B cell (primary cell): ENCODE measurements at regions not wholly inside any gene's neighbourhood (a gene's known extent, or its start where the extent isn't known, plus 50 kb on each side); places are given as distances from the start of the nearest gene placed in this dataset.
A peak's percentile ranks its signal among the peaks of the same experiment; 100 is the strongest.

ENCODE experiments used
- ATAC-seq: fragments of 200-7000 bp; cut with Tn5 transposase; one replicate; pipeline ENCODE4 v1.10.0; 2021; ENCODE audit warnings: low read depth, mild to moderate bottlenecking, moderate number of reproducible peaks, moderate library complexity
- CTCF ChIA-PET: fragments of 350-600 bp; sonication (Branson Sonifier 250); formaldehyde crosslinking; loops from one replicate; lab custom pipeline; 2021; ENCODE audit warnings: antibody characterized with exemption, inconsistent platforms; lab: Charles Lee
- POLR2A ChIA-PET: fragments of 350-600 bp; sonication (Branson Sonifier 250); formaldehyde crosslinking; loops from one replicate; lab custom pipeline; 2021; ENCODE audit warnings: antibody characterized with exemption; lab: Charles Lee
- DNase-seq: peaks from one replicate; pipeline ENCODE4 v3.0.0; 2013
- H2AFZ ChIP-seq: 2 replicates; pipeline ENCODE4 v1.6.1; 2012; ENCODE audit warnings: mild to moderate bottlenecking, low read depth, low read length; ENCODE audit not compliant: insufficient read depth, poor library complexity, severe bottlenecking
- H3K27ac ChIP-seq, 2 donors: 1 replicate in 1 of 2; 2 replicates in 1 of 2; pipeline ENCODE4 v1.5.1; 2012 to 2013; ENCODE audit warnings: low read length in 2 of 2, mild to moderate bottlenecking in 2 of 2, moderate library complexity in 1 of 2
- H3K27me3 ChIP-seq, 4 experiments: fragments of 200-600 bp in 1 of 4; sonication (generic) in 1 of 4; replicated peaks in 1 of 4; 1 replicate in 2 of 4; 2 replicates in 2 of 4; pipeline versions ENCODE4 v1.6.1 to v1.7.0; 2013 to 2016; ENCODE audit warnings: low read length in 3 of 4, mild to moderate bottlenecking in 2 of 4, mixed read lengths in 1 of 4, moderate library complexity in 1 of 4; ENCODE audit not compliant: insufficient read depth in 4 of 4, control insufficient read depth in 3 of 4; ENCODE audit errors: control extremely low read depth in 1 of 4
- H3K36me3 ChIP-seq, 2 experiments: replicated peaks in 1 of 2; 1 replicate in 1 of 2; 2 replicates in 1 of 2; pipeline versions ENCODE4 v1.6.1 to v1.7.1; 2013; ENCODE audit warnings: low read length in 1 of 2; ENCODE audit not compliant: insufficient read depth in 2 of 2, control insufficient read depth in 1 of 2; ENCODE audit errors: control extremely low read depth in 1 of 2, extremely low read depth in 1 of 2
- H3K4me1 ChIP-seq, 2 donors: fragments of 200-600 bp in 1 of 2; sonication (generic) in 1 of 2; 1 replicate in 1 of 2; 2 replicates in 1 of 2; pipeline versions ENCODE4 v1.5.1 to v1.6.1; 2013 to 2017; ENCODE audit warnings: low read length in 2 of 2; ENCODE audit not compliant: control insufficient read depth in 2 of 2, insufficient read depth in 2 of 2
- H3K4me2 ChIP-seq: replicated peaks from 2 replicates; pipeline ENCODE3; 2012; ENCODE audit warnings: mild to moderate bottlenecking, low read depth, low read length; ENCODE audit not compliant: poor library complexity, severe bottlenecking
- H3K4me3 ChIP-seq, 5 experiments: fragments of 200-600 bp in 1 of 5; sonication (generic) in 1 of 5; 1 replicate in 3 of 5; 2 replicates in 2 of 5; pipeline versions ENCODE4 v1.5.1 to v1.7.0; 2011 to 2016; ENCODE audit warnings: low read length in 4 of 5, mild to moderate bottlenecking in 4 of 5, low read depth in 2 of 5, control low read depth in 1 of 5, moderate library complexity in 1 of 5; ENCODE audit not compliant: insufficient read depth in 1 of 5; ENCODE audit errors: control extremely low read depth in 1 of 5, extremely low read depth in 1 of 5
- H3K79me2 ChIP-seq: fragments of 200-600 bp; sonication (generic); one replicate; pipeline ENCODE4 v1.6.0; 2016; ENCODE audit warnings: low read length; ENCODE audit not compliant: control insufficient read depth, insufficient read depth
- H3K9ac ChIP-seq: fragments of 200-600 bp; sonication (generic); 2 replicates; pipeline ENCODE4 v1.6.1; 2017; ENCODE audit warnings: mild to moderate bottlenecking, low read length, moderate library complexity
- H3K9me3 ChIP-seq, 3 donors: one replicate each; pipeline versions ENCODE4 v1.6.1 to v1.7.1; 2013; ENCODE audit warnings: low read length in 2 of 3; ENCODE audit not compliant: control insufficient read depth in 2 of 3, insufficient read depth in 1 of 3; ENCODE audit errors: control extremely low read depth in 1 of 3
- H4K20me1 ChIP-seq: 2 replicates; pipeline ENCODE4 v1.6.0; 2012; ENCODE audit warnings: mild to moderate bottlenecking, low read length; ENCODE audit not compliant: insufficient read depth, control insufficient read depth, poor library complexity, severe bottlenecking
- H3K27ac Mint-ChIP-seq: one replicate; pipeline ENCODE4 v1.8.0; 2021; ENCODE audit warnings: mixed read lengths
- H3K27me3 Mint-ChIP-seq: one replicate; pipeline ENCODE4 v1.8.0; 2021; ENCODE audit warnings: mixed read lengths
- H3K4me1 Mint-ChIP-seq: one replicate; pipeline ENCODE4 v1.8.0; 2021; ENCODE audit warnings: mixed read lengths
- H3K4me3 Mint-ChIP-seq: one replicate; pipeline ENCODE4 v1.8.0; 2021; ENCODE audit warnings: mixed read lengths
- H3K9me3 Mint-ChIP-seq: one replicate; pipeline ENCODE4 v1.8.0; 2022; ENCODE audit warnings: mixed read lengths; ENCODE audit not compliant: insufficient read depth
- CTCF ChIP-seq: fragments of 200-600 bp; IDR thresholded peaks from one replicate; pipeline ENCODE4 v1.8.0; 2022; ENCODE audit warnings: antibody characterized with exemption, mild to moderate bottlenecking
- EZH2 ChIP-seq: IDR thresholded peaks from 2 replicates; pipeline ENCODE4 v1.6.1; 2012; ENCODE audit warnings: borderline replicate concordance, low read depth, mild to moderate bottlenecking, moderate library complexity, low read length; ENCODE audit not compliant: insufficient read depth, poor library complexity, severe bottlenecking
- WGBS: methylation state at CpG from one replicate; pipeline ENCODE4 v1.1.5; 2013; ENCODE audit warnings: missing lambda C conversion rate; ENCODE audit not compliant: insufficient coverage; 5-methylcytosine and 5-hydroxymethylcytosine counted together
- intact Hi-C: fragments of 100-400 bp; cut with micrococcal nuclease; formaldehyde crosslinking; loops from one replicate; pipeline ENCODE4 v1.10.0; 2022

GRCh38 chr13:31424130-31424729 is 224.5 kb downstream of the B3GLCT start:
- H3K27me3 ChIP-seq: peaks cover 0 to 2% (median 0%) of the 10 kb centered on the region in 4 experiments
- intact Hi-C loops: loop anchor here (1.0 kb wide), 1 partner anchor 225 kb away; the partner anchor contains the start of gene B3GLCT
- H3K79me2 ChIP-seq: no peaks in the 10 kb centered on the region
- Mint-ChIP-seq H3K9me3 (no peaks in the 10 kb centered on the region), H3K4me3 (no peak overlapping the region), H3K27me3 (peaks cover 3% of the 10 kb centered on the region), H3K4me1 (peaks cover 4% of the 10 kb centered on the region), H3K27ac (no peak overlapping the region)
- 3% methylated on average over 4 of the region's 6 CpGs for WGBS
- POLR2A ChIA-PET: no interaction called here
- no peaks in the 10 kb centered on the region for H3K36me3 ChIP-seq
- H3K4me3 ChIP-seq: no peak overlapping the region
- peaks cover 0 to 3% of the 10 kb centered on the region in 2 donors for H3K4me1 ChIP-seq
- H3K9ac ChIP-seq: no peak overlapping the region
- CTCF ChIA-PET: interaction anchor here (0.6 to 6.7 kb wide), 11 partner anchors 8 to 458 kb away, joined by 3 to 103 read pairs (median 6); no protein-coding TSS in a partner anchor
- no peak overlapping the region for H3K4me2 ChIP-seq
- DNase-seq: peak; percentile 65
- peak overlapping the region; percentile 57 for H2AFZ ChIP-seq
- H3K27ac ChIP-seq: no peak overlapping the region
- H3K9me3 ChIP-seq: no peaks in the 10 kb centered on the region
- no peaks in the 10 kb centered on the region for H4K20me1 ChIP-seq
- ATAC-seq: peak; percentile 78
- TF ChIP-seq CTCF: peak; percentile 80
- TF ChIP-seq EZH2: no peak

GRCh38 chr13:31426395-31426794 is 226.6 kb downstream of the B3GLCT start:
- ChIA-PET POLR2A (no interaction called here), CTCF (interaction anchor here (4.7 to 6.7 kb wide), 2 partner anchors 10 to 188 kb away, joined by 30 to 103 read pairs; no protein-coding TSS in a partner anchor)
- no peak for DNase-seq
- Histone ChIP-seq H3K4me2 (no peak overlapping the region), H3K4me1 (peaks cover 0 to 3% of the 10 kb centered on the region in 2 donors), H4K20me1 (no peaks in the 10 kb centered on the region), H3K36me3 (no peaks in the 10 kb centered on the region), H3K27me3 (peaks cover 0 to 2% (median 0%) of the 10 kb centered on the region in 4 experiments), H3K9me3 (no peaks in the 10 kb centered on the region), H3K4me3 (no peak overlapping the region), H2AFZ (no peak overlapping the region), H3K9ac (no peak overlapping the region), H3K27ac (no peak overlapping the region), H3K79me2 (no peaks in the 10 kb centered on the region)
- ATAC-seq: no peak
- Mint-ChIP-seq H3K4me3 (no peak overlapping the region), H3K9me3 (no peaks in the 10 kb centered on the region), H3K27me3 (peaks cover 8% of the 10 kb centered on the region), H3K4me1 (peaks cover 4% of the 10 kb centered on the region), H3K27ac (no peak overlapping the region)
- intact Hi-C loops: no loop called here
- TF ChIP-seq EZH2: no peak
- no peak for TF ChIP-seq CTCF
